ENCODE measurements at regions not wholly inside any gene's neighbourhood (a gene's known extent, or its start where the extent isn't known, plus 50 kb on each side); places are given as distances from the start of the nearest gene placed in this dataset.

GRCh38 chr3:109563149-109563548 lies 225.8 kb upstream of the DPPA4 start:
- ChIA-PET SMC1A (ENCODE audit: uncharacterized antibody, unreplicated experiment) (no interaction called here), CTCF (no interaction called here), POLR2A (no interaction called here), RAD21 (ENCODE audit: unreplicated experiment) (no interaction called here)
- TF ChIP-seq, protein P1, sequence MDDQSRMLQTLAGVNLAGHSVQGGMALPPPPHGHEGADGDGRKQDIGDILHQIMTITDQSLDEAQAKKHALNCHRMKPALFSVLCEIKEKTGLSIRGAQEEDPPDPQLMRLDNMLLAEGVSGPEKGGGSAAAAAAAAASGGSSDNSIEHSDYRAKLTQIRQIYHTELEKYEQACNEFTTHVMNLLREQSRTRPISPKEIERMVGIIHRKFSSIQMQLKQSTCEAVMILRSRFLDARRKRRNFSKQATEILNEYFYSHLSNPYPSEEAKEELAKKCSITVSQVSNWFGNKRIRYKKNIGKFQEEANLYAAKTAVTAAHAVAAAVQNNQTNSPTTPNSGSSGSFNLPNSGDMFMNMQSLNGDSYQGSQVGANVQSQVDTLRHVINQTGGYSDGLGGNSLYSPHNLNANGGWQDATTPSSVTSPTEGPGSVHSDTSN (IDR thresholded peaks at IDR 0.05; ENCODE audit: insufficient replicate concordance, low read depth, low read length): no peak
- TF ChIP-seq MAX (IDR thresholded peaks at IDR 0.05; ENCODE audit: low read depth, low read length) (no peak), RBBP5 (conservative IDR thresholded peaks at IDR 0.05) (no peak), ATF7 (IDR thresholded peaks at IDR 0.05; ENCODE audit: low read depth) (no peak), YBX1 (IDR thresholded peaks at IDR 0.05) (no peak), RFX5 (IDR thresholded peaks at IDR 0.05; ENCODE audit: low read depth, low read length) (no peak), CBX5 (IDR thresholded peaks at IDR 0.05; ENCODE audit: low read depth) (no peak), CREB1 (IDR thresholded peaks at IDR 0.05; ENCODE audit: low read depth) (no peak), MEF2A (IDR thresholded peaks at IDR 0.05; ENCODE audit: insufficient read depth, low read depth, low read length) (no peak), MYB (IDR thresholded peaks at IDR 0.05; ENCODE audit: borderline replicate concordance, low read depth, low read length) (no peak), CHD1 (IDR thresholded peaks at IDR 0.05; ENCODE audit: low read depth, low read length) (no peak), IKZF1 (conservative IDR thresholded peaks at IDR 0.05) (no peak), WRNIP1 (IDR thresholded peaks at IDR 0.05; ENCODE audit: borderline replicate concordance, low read depth, low read length) (no peak), HCFC1 (IDR thresholded peaks at IDR 0.05; ENCODE audit: low read length) (no peak), SMAD1 (IDR thresholded peaks at IDR 0.05; ENCODE audit: low read depth, partially characterized antibody) (no peak), TCF12 (IDR thresholded peaks at IDR 0.05; ENCODE audit: low read depth, low read length) (no peak), USF1 (IDR thresholded peaks at IDR 0.05; ENCODE audit: borderline replicate concordance, extremely low read length, insufficient read depth, low read depth, low read length) (no peak), ZBED1 (IDR thresholded peaks at IDR 0.05; ENCODE audit: borderline replicate concordance) (no peak)
- TF ChIP-seq, protein P2, sequence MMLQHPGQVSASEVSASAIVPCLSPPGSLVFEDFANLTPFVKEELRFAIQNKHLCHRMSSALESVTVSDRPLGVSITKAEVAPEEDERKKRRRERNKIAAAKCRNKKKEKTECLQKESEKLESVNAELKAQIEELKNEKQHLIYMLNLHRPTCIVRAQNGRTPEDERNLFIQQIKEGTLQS (IDR thresholded peaks at IDR 0.05; ENCODE audit: borderline replicate concordance, extremely low read depth, low read depth, low read length): no peak
- DNase-seq (ENCODE audit: low read depth, low spot score) (no peak), FAIRE-seq (no peak), ATAC-seq (no peak)
- H3K27ac ChIP-seq (ENCODE audit: control insufficient read depth, insufficient read depth): no peak overlapping the region
- in situ Hi-C loops (cut with MboI): no loop called here
- H4K20me1 ChIP-seq (ENCODE audit: control insufficient read depth, insufficient read depth): no peaks in the 10 kb centered on the region
- no TSS peak for BruUV-seq (replicated peaks)
- no peaks in the 10 kb centered on the region for H3K79me2 ChIP-seq (ENCODE audit: control insufficient read depth, insufficient read depth, low read length)
- H3K4me2 ChIP-seq (ENCODE audit: control insufficient read depth, insufficient read depth): no peak overlapping the region
- no peak overlapping the region for H3K9ac ChIP-seq (ENCODE audit: control insufficient read depth, insufficient read depth, low read length)
- H3K9me3 ChIP-seq (replicated peaks; ENCODE audit: control insufficient read depth, insufficient read depth, low read length): no peaks in the 10 kb centered on the region
- H3K36me3 ChIP-seq (ENCODE audit: control insufficient read depth in 2 of 2, insufficient read depth in 2 of 2, low read length in 1 of 2): no peaks in the 10 kb centered on the region
- intact Hi-C loops (cut with micrococcal nuclease; ENCODE audit: unreplicated experiment): no loop called here
- no peaks in the 10 kb centered on the region for H3K4me1 ChIP-seq (ENCODE audit: control insufficient read depth, insufficient read depth, low read length)
- no peaks in the 10 kb centered on the region for H3K27me3 ChIP-seq (replicated peaks in 1 of 2; ENCODE audit: control insufficient read depth in 2 of 2, insufficient read depth in 2 of 2, low read length in 1 of 2)
- no peak overlapping the region for H3K4me3 ChIP-seq
- WGBS (ENCODE audit: insufficient coverage, insufficient replicate concordance, low lambda C conversion rate, missing lambda C conversion rate): 16% methylated on average over 7 of the region's 7 CpGs
- H2AFZ ChIP-seq (ENCODE audit: control insufficient read depth, low read depth, low read length): no peak overlapping the region

Data from GM12878 (cell line).